ENCODE measurements at regions not wholly inside any gene's neighbourhood (a gene's known extent, or its start where the extent isn't known, plus 50 kb on each side); places are given as distances from the start of the nearest gene placed in this dataset.
"Not testable (repeated sequence)": the region's sequence is repeated elsewhere in the genome, so short reads cannot be mapped to it uniquely, and the experiment has no call there.

GRCh38 chr6:72457738-72458137, 164.1 kb upstream of the KCNQ5 start:
- ATAC-seq (no peak), DNase-seq (no peak)
- Mint-ChIP-seq H3K4me3 (no peak overlapping the region), H3K27me3 (no peaks in the 10 kb centered on the region), H3K36me3 (no peaks in the 10 kb centered on the region), H3K4me1 (no peaks in the 10 kb centered on the region), H3K9me3 (ENCODE audit: low read depth) (no peaks in the 10 kb centered on the region), H3K27ac (no peak overlapping the region)
- CTCF ChIA-PET: no interaction called here

- DNase-seq: no peak
- Mint-ChIP-seq H3K4me3 (no peak overlapping the region), H3K27me3 (no peaks in the 10 kb centered on the region), H3K36me3 (no peaks in the 10 kb centered on the region), H3K27ac (no peak overlapping the region), H3K4me1 (no peaks in the 10 kb centered on the region), H3K9me3 (ENCODE audit: low read depth) (no peaks in the 10 kb centered on the region)
- ATAC-seq: no peak
- CTCF ChIA-PET: no interaction called here
These were observed 163.3 kb upstream of the KCNQ5 start for GRCh38 chr6:72458521-72458920.

GRCh38 chr6:72461144-72461543, 160.7 kb upstream of the KCNQ5 start:
- H3K27me3 Mint-ChIP-seq: peaks cover 2% of the 10 kb centered on the region

GRCh38 chr6:72464246-72464645, 157.6 kb upstream of the KCNQ5 start:
- Mint-ChIP-seq H3K9me3 (ENCODE audit: low read depth) (no peaks in the 10 kb centered on the region), H3K27ac (no peak overlapping the region), H3K4me3 (no peak overlapping the region), H3K4me1 (no peaks in the 10 kb centered on the region), H3K27me3 (peaks cover 7% of the 10 kb centered on the region), H3K36me3 (no peaks in the 10 kb centered on the region)
- ATAC-seq (no peak), DNase-seq (no peak)
- CTCF ChIA-PET: no interaction called here

More at GRCh38 chr6:72461144-72461543, 160.7 kb upstream of the KCNQ5 start:
- Mint-ChIP-seq H3K4me3 (no peak overlapping the region), H3K9me3 (ENCODE audit: low read depth) (no peaks in the 10 kb centered on the region), H3K4me1 (no peaks in the 10 kb centered on the region), H3K27ac (no peak overlapping the region), H3K36me3 (no peaks in the 10 kb centered on the region)
- no peak for DNase-seq
- no peak for ATAC-seq
- CTCF ChIA-PET: interaction anchor here (1.0 kb wide), 1 partner anchor 17 kb away, joined by 3 read pairs; no protein-coding TSS in a partner anchor

DNA sequence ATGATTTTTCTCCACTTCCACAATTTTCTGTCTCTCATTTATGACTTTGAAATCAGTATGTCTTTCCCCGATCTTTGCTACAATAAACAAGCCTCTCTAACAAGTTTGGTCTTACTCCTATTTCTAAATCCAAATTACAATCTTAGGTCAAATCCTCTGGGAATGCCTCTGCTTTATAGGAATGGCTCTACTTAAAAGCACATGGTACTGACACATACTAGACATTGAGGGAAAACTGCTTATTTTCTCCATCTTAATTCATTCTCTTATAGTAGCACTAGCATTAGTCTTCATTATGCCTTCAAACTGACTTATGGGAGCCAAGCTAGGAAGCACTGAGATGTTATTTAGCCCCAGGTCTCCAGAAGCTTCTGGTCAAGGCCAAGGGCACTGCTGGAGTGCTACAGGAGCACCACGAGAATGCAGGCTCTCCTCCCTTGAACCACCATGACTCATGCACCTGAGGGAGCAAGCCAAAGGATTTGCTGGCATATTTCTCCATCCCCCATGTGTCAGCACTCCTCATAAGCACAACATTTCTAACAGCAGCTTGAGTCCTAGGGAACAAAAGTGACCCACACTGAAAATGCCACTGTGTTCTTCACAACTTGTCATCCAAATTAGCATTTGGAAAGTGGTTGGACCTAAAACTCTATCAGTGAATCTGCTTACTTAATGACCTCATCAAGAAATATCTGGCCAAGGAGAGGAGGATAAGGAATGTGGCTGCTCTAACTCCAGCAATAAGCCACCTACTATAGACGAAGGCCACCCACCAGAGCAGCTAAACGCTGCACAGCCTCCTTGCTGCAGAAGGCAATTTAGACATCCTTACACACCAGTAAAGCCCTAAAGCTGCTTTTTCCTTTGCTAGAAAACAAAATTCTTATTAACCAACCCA, 156.8 kb upstream of the KCNQ5 start:
- H3K4me1 Mint-ChIP-seq: no peaks in the 10 kb centered on the region
- DNase-seq: no peak
- H3K27me3 Mint-ChIP-seq: peaks cover 7% of the 10 kb centered on the region
- H3K27ac Mint-ChIP-seq: no peak overlapping the region
- no peaks in the 10 kb centered on the region for H3K9me3 Mint-ChIP-seq (ENCODE audit: low read depth)
- no peak for ATAC-seq
- no peak overlapping the region for H3K4me3 Mint-ChIP-seq
- CTCF ChIA-PET: no interaction called here
- no peaks in the 10 kb centered on the region for H3K36me3 Mint-ChIP-seq

- Mint-ChIP-seq H3K27me3 (peaks cover 7% of the 10 kb centered on the region), H3K36me3 (no peaks in the 10 kb centered on the region), H3K4me3 (no peak overlapping the region), H3K9me3 (ENCODE audit: low read depth) (no peaks in the 10 kb centered on the region), H3K27ac (no peak overlapping the region), H3K4me1 (no peaks in the 10 kb centered on the region)
- ATAC-seq: no peak
- CTCF ChIA-PET: no interaction called here
- no peak for DNase-seq
These were observed 155.4 kb upstream of the KCNQ5 start for GRCh38 chr6:72466471-72466870.

DNA sequence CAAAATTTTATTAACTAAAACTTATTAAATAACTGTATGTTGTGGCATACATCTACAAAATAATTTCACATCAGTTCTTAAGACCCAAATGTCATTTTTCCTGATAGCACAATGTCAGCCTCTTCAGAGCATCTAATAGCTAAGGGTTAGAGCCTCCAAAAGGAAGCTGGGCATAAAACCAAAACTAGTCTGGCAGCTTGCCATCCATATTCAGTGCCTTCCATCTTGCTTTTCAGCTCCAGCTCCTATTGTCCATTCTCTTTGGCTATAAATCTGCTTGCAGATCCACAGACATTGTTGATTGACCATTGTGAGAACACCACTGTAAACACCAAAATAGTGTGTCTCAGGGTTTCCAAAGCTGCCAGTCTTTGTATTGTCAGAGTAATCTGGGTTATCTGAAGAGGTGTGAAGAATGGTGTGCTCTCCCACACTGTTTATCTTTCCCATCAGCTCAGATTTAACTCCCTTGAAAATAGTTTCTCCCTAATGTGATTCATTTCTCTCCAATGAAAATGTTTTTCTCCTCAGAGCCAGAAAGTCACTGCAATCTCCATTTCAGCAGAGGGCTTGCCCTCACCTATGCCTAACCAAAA, 154.8 kb upstream of the KCNQ5 start:
- Mint-ChIP-seq H3K9me3 (ENCODE audit: low read depth) (no peaks in the 10 kb centered on the region), H3K27me3 (peaks cover 7% of the 10 kb centered on the region), H3K4me3 (no peak overlapping the region), H3K27ac (no peak overlapping the region), H3K4me1 (no peaks in the 10 kb centered on the region), H3K36me3 (no peaks in the 10 kb centered on the region)
- DNase-seq: no peak
- CTCF ChIA-PET: no interaction called here
- no peak for ATAC-seq

DNA sequence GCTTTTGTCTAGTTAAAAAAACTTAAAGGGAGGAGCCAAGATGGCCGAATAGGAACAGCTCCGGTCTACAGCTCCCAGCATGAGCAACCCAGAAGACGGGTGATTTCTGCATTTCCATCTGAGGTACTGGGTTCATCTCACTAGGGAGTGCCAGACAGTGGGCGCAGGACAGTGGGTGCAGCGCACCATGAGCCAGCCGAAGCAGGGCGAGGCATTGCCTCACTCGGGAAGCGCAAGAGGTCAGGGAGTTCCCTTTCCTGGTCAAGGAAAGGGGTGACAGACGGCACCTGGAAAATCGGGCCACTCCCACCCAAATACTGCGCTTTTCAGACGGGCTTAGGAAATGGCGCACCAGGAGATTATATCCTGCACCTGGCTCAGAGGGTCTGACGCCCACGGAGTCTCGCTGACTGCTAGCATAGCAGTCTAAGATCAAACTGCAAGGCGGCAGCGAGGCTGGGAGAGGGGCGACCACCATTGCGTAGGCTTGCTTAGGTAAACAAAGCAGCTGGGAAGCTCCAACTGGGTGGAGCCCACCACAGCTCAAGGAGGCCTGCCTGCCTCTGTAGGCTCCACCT, 152.4 kb upstream of the KCNQ5 start:
- not testable (repeated sequence) for ATAC-seq

DNA sequence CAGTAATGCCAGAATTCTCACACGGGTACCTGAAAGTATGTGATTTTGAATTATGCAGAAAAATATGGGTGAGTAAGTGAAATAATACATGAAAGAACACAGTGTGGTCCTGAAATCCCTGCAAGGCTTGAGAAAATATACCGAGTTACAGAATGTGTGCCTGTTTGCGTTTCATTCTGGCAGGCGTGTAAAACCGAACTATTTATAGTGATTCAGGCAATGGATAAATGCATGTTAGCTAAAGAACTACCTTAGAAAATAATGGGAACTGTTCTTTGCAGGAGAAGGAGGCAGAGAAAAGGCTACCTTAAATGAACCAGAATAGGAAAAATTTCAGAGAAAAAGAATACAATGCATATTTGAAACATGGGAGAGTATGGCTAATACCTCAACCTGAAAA, 145.8 kb upstream of the KCNQ5 start:
- Mint-ChIP-seq H3K27ac (no peak overlapping the region), H3K36me3 (no peaks in the 10 kb centered on the region), H3K4me3 (no peak overlapping the region), H3K4me1 (no peaks in the 10 kb centered on the region), H3K9me3 (ENCODE audit: low read depth) (peaks cover 2% of the 10 kb centered on the region), H3K27me3 (no peaks in the 10 kb centered on the region)
- DNase-seq (no peak), ATAC-seq (no peak)
- CTCF ChIA-PET: no interaction called here

More for the DNA sequence above, 152.4 kb upstream of the KCNQ5 start:
- H3K27me3 Mint-ChIP-seq; CTCF ChIA-PET; H3K4me1 Mint-ChIP-seq; H3K36me3 Mint-ChIP-seq; DNase-seq; H3K9me3 Mint-ChIP-seq (ENCODE audit: low read depth); H3K27ac Mint-ChIP-seq; H3K4me3 Mint-ChIP-seq: not testable (repeated sequence)

DNA sequence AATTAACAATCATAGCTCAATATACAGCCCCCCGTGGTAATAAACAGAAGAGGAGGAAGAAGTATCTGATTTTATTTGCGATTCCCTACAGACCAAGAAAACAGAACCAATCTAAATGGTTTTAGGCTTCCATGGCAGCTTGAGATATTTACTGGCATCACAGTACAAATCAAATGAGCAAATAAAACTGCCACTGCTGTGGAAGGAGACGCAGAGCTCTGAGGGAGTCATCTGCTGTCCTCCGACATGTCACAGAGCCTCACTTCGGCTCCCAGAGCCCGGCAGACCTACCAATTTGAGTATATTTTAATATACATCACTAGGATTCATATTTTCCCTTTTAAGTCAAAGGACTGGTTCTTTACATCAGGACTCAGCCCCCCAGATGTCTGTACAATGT, 145.2 kb upstream of the KCNQ5 start:
- Mint-ChIP-seq H3K36me3 (no peaks in the 10 kb centered on the region), H3K9me3 (ENCODE audit: low read depth) (peaks cover 2% of the 10 kb centered on the region), H3K4me3 (no peak overlapping the region), H3K4me1 (no peaks in the 10 kb centered on the region), H3K27ac (no peak overlapping the region), H3K27me3 (no peaks in the 10 kb centered on the region)
- ATAC-seq (no peak), DNase-seq (no peak)
- CTCF ChIA-PET: interaction anchor here (0.8 kb wide), 1 partner anchor 64 kb away, joined by 3 read pairs; no protein-coding TSS in a partner anchor

GRCh38 chr6:72495441-72495840, 126.4 kb upstream of the KCNQ5 start:
- Mint-ChIP-seq H3K36me3 (no peaks in the 10 kb centered on the region), H3K27ac (no peak overlapping the region), H3K4me1 (no peaks in the 10 kb centered on the region), H3K27me3 (peaks cover 3% of the 10 kb centered on the region), H3K4me3 (no peak overlapping the region), H3K9me3 (ENCODE audit: low read depth) (no peaks in the 10 kb centered on the region)
- DNase-seq: no peak
- ATAC-seq: no peak
- CTCF ChIA-PET: no interaction called here

- Mint-ChIP-seq H3K27ac (no peak overlapping the region), H3K4me1 (no peaks in the 10 kb centered on the region), H3K36me3 (no peaks in the 10 kb centered on the region), H3K27me3 (peaks cover 3% of the 10 kb centered on the region), H3K4me3 (no peak overlapping the region), H3K9me3 (ENCODE audit: low read depth) (no peaks in the 10 kb centered on the region)
- CTCF ChIA-PET: no interaction called here
- no peak for DNase-seq
- no peak for ATAC-seq
These were observed 124.7 kb upstream of the KCNQ5 start for GRCh38 chr6:72497186-72497585.

GRCh38 chr6:72500669-72501068, 121.2 kb upstream of the KCNQ5 start:
- Mint-ChIP-seq H3K27me3 (peaks cover 10% of the 10 kb centered on the region), H3K9me3 (ENCODE audit: low read depth) (no peaks in the 10 kb centered on the region), H3K27ac (no peak overlapping the region), H3K36me3 (no peaks in the 10 kb centered on the region), H3K4me3 (no peak overlapping the region), H3K4me1 (no peaks in the 10 kb centered on the region)
- DNase-seq (no peak), ATAC-seq (no peak)
- CTCF ChIA-PET: no interaction called here

DNA sequence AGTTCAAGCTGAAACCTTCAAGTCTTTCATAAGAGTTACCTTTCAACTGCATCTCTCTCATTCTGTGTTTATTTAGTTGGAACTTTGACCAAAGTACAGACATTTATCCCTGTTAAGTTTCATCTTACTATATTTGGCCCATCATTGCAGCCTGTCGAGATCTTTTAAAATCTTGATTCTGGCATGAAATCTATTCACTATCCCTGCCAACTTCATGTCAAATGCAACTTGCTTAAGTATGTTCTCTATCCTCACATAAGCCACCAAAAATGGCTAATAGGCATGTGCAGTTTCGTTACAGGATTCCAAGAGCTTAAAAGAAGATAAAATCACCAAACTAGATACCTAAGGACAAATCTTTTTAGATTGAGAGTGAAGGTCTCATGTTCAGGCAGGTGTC, 117.5 kb upstream of the KCNQ5 start:
- no peaks in the 10 kb centered on the region for H3K36me3 Mint-ChIP-seq
- ATAC-seq (no peak), DNase-seq (no peak)
- no peaks in the 10 kb centered on the region for H3K9me3 Mint-ChIP-seq (ENCODE audit: low read depth)
- no peaks in the 10 kb centered on the region for H3K4me1 Mint-ChIP-seq
- CTCF ChIA-PET: no interaction called here
- peaks cover 18% of the 10 kb centered on the region for H3K27me3 Mint-ChIP-seq
- H3K27ac Mint-ChIP-seq: no peak overlapping the region
- no peak overlapping the region for H3K4me3 Mint-ChIP-seq

Data from activated CD8-positive, alpha-beta memory T cell treated with anti-CD3 and anti-CD28 coated beads, Interleukin-2, amount 10 ng/mL, durations not matched to agents 7 days and 5 days (primary cell).